ENCODE measurements at regions not wholly inside any gene's neighbourhood (a gene's known extent, or its start where the extent isn't known, plus 50 kb on each side); places are given as distances from the start of the nearest gene placed in this dataset.

GRCh38 chr20:24745617-24746350 lies 203.3 kb upstream of the CST7 start:
- TF ChIP-seq CTCF (IDR thresholded peaks at IDR 0.05; ENCODE audit: low read length) (no peak), EZH2 (optimal IDR thresholded peaks at IDR 0.05; ENCODE audit: low read depth, low read length) (no peak)
